Activated CD8-positive, alpha-beta memory T cell treated with anti-CD3 and anti-CD28 coated beads, Interleukin-2, amount 50 U/mL, for 1 hour (primary cell): ENCODE measurements at regions not wholly inside any gene's neighbourhood (a gene's known extent, or its start where the extent isn't known, plus 50 kb on each side); places are given as distances from the start of the nearest gene placed in this dataset.

ENCODE experiments used
- DNase-seq: peaks from one replicate; pipeline ENCODE4 v3.0.0-alpha.2; 2020; ENCODE audit errors: extremely low read depth

- no peak for DNase-seq
These were observed 332.6 kb downstream of the SLC16A7 start for GRCh38 chr12:59928416-59928815.

GRCh38 chr12:59929110-59929509 is 333.3 kb downstream of the SLC16A7 start:
- no peak for DNase-seq

GRCh38 chr12:59934486-59934885 is 338.7 kb downstream of the SLC16A7 start:
- DNase-seq, result no peak

GRCh38 chr12:59936534-59936933 is 340.7 kb downstream of the SLC16A7 start:
- DNase-seq, result no peak

- DNase-seq, result no peak
These were observed 341.3 kb downstream of the SLC16A7 start for GRCh38 chr12:59937148-59937547.

GRCh38 chr12:59938190-59938962 is 342.5 kb downstream of the SLC16A7 start:
- DNase-seq, result no peak

- DNase-seq, result no peak
These were observed 345.0 kb downstream of the SLC16A7 start for GRCh38 chr12:59940631-59941342.

GRCh38 chr12:59941461-59941860 is 345.6 kb downstream of the SLC16A7 start:
- no peak for DNase-seq

- DNase-seq, result no peak
These were observed 348.3 kb downstream of the SLC16A7 start for GRCh38 chr12:59944177-59944576.

GRCh38 chr12:59946635-59947034 is 350.8 kb downstream of the SLC16A7 start:
- no peak for DNase-seq

GRCh38 chr12:59963546-59963945 is 367.7 kb downstream of the SLC16A7 start:
- DNase-seq, result no peak

GRCh38 chr12:59972905-59973304 is 377.1 kb downstream of the SLC16A7 start:
- no peak for DNase-seq

- DNase-seq, result no peak
These were observed 377.7 kb downstream of the SLC16A7 start for GRCh38 chr12:59973515-59973914.

GRCh38 chr12:59977779-59978178 is 381.9 kb downstream of the SLC16A7 start:
- DNase-seq, result no peak

- no peak for DNase-seq
These were observed 384.6 kb downstream of the SLC16A7 start for GRCh38 chr12:59980476-59980875.

GRCh38 chr12:59999291-59999690 is 403.5 kb downstream of the SLC16A7 start:
- DNase-seq, result no peak

GRCh38 chr12:60010486-60010885 is 414.7 kb downstream of the SLC16A7 start:
- no peak for DNase-seq

- no peak for DNase-seq
These were observed 416.8 kb downstream of the SLC16A7 start for GRCh38 chr12:60012659-60013058.

- no peak for DNase-seq
These were observed 418.6 kb downstream of the SLC16A7 start for GRCh38 chr12:60014436-60014835.

- no peak for DNase-seq
These were observed 424.2 kb downstream of the SLC16A7 start for GRCh38 chr12:60020068-60020467.

- DNase-seq, result no peak
These were observed 425.4 kb downstream of the SLC16A7 start for GRCh38 chr12:60021235-60021634.

GRCh38 chr12:60027266-60027665 is 431.4 kb downstream of the SLC16A7 start:
- DNase-seq, result no peak

GRCh38 chr12:60034147-60034546 is 438.3 kb downstream of the SLC16A7 start:
- DNase-seq, result no peak
